T-helper 17 cell (primary cell): ENCODE measurements at regions not wholly inside any gene's neighbourhood (a gene's known extent, or its start where the extent isn't known, plus 50 kb on each side); places are given as distances from the start of the nearest gene placed in this dataset.

Source experiments
- ATAC-seq: fragments of 150-1000 bp; cut with Tn5 transposase; 2 replicates; pipeline ENCODE4 v1.10.0; 2021; ENCODE audit warnings: mild to moderate bottlenecking, moderate library complexity
- DNase-seq, 3 donors: peaks; one replicate each; pipeline versions ENCODE4 v3.0.0 to v3.0.0-alpha.2; 2020 to 2021
- H3K9me3 ChIP-seq: one replicate; pipeline ENCODE4 v1.7.0; 2013; ENCODE audit warnings: low read length, mild to moderate bottlenecking; ENCODE audit not compliant: control insufficient read depth, poor library complexity, severe bottlenecking
- H3K27ac Mint-ChIP-seq: one replicate; pipeline ENCODE4 v1.8.0; 2022; ENCODE audit warnings: mild to moderate bottlenecking, moderate library complexity, mixed read lengths
- H3K27me3 Mint-ChIP-seq: one replicate; pipeline ENCODE4 v1.8.0; 2022; ENCODE audit warnings: mixed read lengths
- H3K36me3 Mint-ChIP-seq: one replicate; pipeline ENCODE4 v1.8.0; 2022; ENCODE audit warnings: low read depth, mixed read lengths
- H3K4me1 Mint-ChIP-seq: one replicate; pipeline ENCODE4 v1.8.0; 2022; ENCODE audit warnings: mild to moderate bottlenecking, mixed read lengths
- H3K4me3 Mint-ChIP-seq: one replicate; pipeline ENCODE4 v1.8.0; 2022; ENCODE audit warnings: mild to moderate bottlenecking, moderate library complexity, mixed read lengths

- ATAC-seq (no peak), DNase-seq (no peak)
- Mint-ChIP-seq H3K27ac (no peak overlapping the region), H3K36me3 (no peaks in the 10 kb centered on the region), H3K4me3 (no peak overlapping the region), H3K4me1 (peaks cover 2% of the 10 kb centered on the region), H3K27me3 (peaks cover 15% of the 10 kb centered on the region)
- no peaks in the 10 kb centered on the region for H3K9me3 ChIP-seq
These were observed 128.9 kb upstream of the RTL1 start for GRCh38 chr14:101032433-101032832.

- DNase-seq: no peak
- Mint-ChIP-seq H3K27ac (no peak overlapping the region), H3K4me1 (peaks cover 2% of the 10 kb centered on the region), H3K36me3 (no peaks in the 10 kb centered on the region), H3K4me3 (no peak overlapping the region), H3K27me3 (peaks cover 15% of the 10 kb centered on the region)
- no peak for ATAC-seq
- no peaks in the 10 kb centered on the region for H3K9me3 ChIP-seq
These were observed 129.5 kb upstream of the RTL1 start for GRCh38 chr14:101033006-101033405.

GRCh38 chr14:101033446-101034165 is 130.1 kb upstream of the RTL1 start:
- peaks cover 2% of the 10 kb centered on the region for H3K4me1 Mint-ChIP-seq
- ATAC-seq (no peak), DNase-seq (no peak)
- peaks cover 15% of the 10 kb centered on the region for H3K27me3 Mint-ChIP-seq
- H3K4me3 Mint-ChIP-seq: no peak overlapping the region
- H3K36me3 Mint-ChIP-seq: no peaks in the 10 kb centered on the region
- H3K9me3 ChIP-seq: no peaks in the 10 kb centered on the region
- H3K27ac Mint-ChIP-seq: no peak overlapping the region

- Mint-ChIP-seq H3K27me3 (peaks cover 15% of the 10 kb centered on the region), H3K36me3 (no peaks in the 10 kb centered on the region), H3K4me3 (no peak overlapping the region), H3K27ac (no peak overlapping the region), H3K4me1 (peaks cover 2% of the 10 kb centered on the region)
- DNase-seq: no peak
- no peak for ATAC-seq
- H3K9me3 ChIP-seq: no peaks in the 10 kb centered on the region
These were observed 131.5 kb upstream of the RTL1 start for GRCh38 chr14:101034986-101035385.

- Mint-ChIP-seq H3K4me1 (peaks cover 2% of the 10 kb centered on the region), H3K36me3 (no peaks in the 10 kb centered on the region), H3K27ac (no peak overlapping the region), H3K27me3 (peaks cover 15% of the 10 kb centered on the region), H3K4me3 (no peak overlapping the region)
- DNase-seq: no peak
- no peaks in the 10 kb centered on the region for H3K9me3 ChIP-seq
- no peak for ATAC-seq
These were observed 132.1 kb upstream of the RTL1 start for GRCh38 chr14:101035466-101036225.

GRCh38 chr14:101037021-101037817 is 133.7 kb upstream of the RTL1 start:
- H3K4me3 Mint-ChIP-seq: no peak overlapping the region
- no peaks in the 10 kb centered on the region for H3K36me3 Mint-ChIP-seq
- no peak for ATAC-seq
- H3K9me3 ChIP-seq: no peaks in the 10 kb centered on the region
- H3K4me1 Mint-ChIP-seq: peaks cover 2% of the 10 kb centered on the region
- peaks cover 15% of the 10 kb centered on the region for H3K27me3 Mint-ChIP-seq
- H3K27ac Mint-ChIP-seq: no peak overlapping the region
- no peak for DNase-seq

- no peak overlapping the region for H3K27ac Mint-ChIP-seq
- no peaks in the 10 kb centered on the region for H3K9me3 ChIP-seq
- H3K4me1 Mint-ChIP-seq: peaks cover 2% of the 10 kb centered on the region
- no peak for DNase-seq
- H3K4me3 Mint-ChIP-seq: no peak overlapping the region
- no peak for ATAC-seq
- H3K27me3 Mint-ChIP-seq: peaks cover 7% of the 10 kb centered on the region
- H3K36me3 Mint-ChIP-seq: no peaks in the 10 kb centered on the region
These were observed 135.7 kb upstream of the RTL1 start for GRCh38 chr14:101039031-101039754.

- Mint-ChIP-seq H3K4me1 (peaks cover 2% of the 10 kb centered on the region), H3K27ac (no peak overlapping the region), H3K36me3 (no peaks in the 10 kb centered on the region), H3K27me3 (peaks cover 7% of the 10 kb centered on the region), H3K4me3 (no peak overlapping the region)
- no peaks in the 10 kb centered on the region for H3K9me3 ChIP-seq
- ATAC-seq (no peak), DNase-seq (no peak)
These were observed 136.2 kb upstream of the RTL1 start for GRCh38 chr14:101039755-101040138.

- peaks cover 14% of the 10 kb centered on the region for H3K27me3 Mint-ChIP-seq
- no peak for DNase-seq
- H3K36me3 Mint-ChIP-seq: no peaks in the 10 kb centered on the region
- H3K4me3 Mint-ChIP-seq: no peak overlapping the region
- peaks cover 2% of the 10 kb centered on the region for H3K4me1 Mint-ChIP-seq
- no peak overlapping the region for H3K27ac Mint-ChIP-seq
- no peak for ATAC-seq
- no peaks in the 10 kb centered on the region for H3K9me3 ChIP-seq
These were observed 137.3 kb upstream of the RTL1 start for GRCh38 chr14:101040538-101041442.

- no peaks in the 10 kb centered on the region for H3K9me3 ChIP-seq
- no peaks in the 10 kb centered on the region for H3K4me1 Mint-ChIP-seq
- H3K27ac Mint-ChIP-seq: no peak overlapping the region
- no peaks in the 10 kb centered on the region for H3K36me3 Mint-ChIP-seq
- no peak for ATAC-seq
- H3K27me3 Mint-ChIP-seq: peaks cover 21% of the 10 kb centered on the region
- no peak for DNase-seq
- no peak overlapping the region for H3K4me3 Mint-ChIP-seq
These were observed 140.4 kb upstream of the RTL1 start for GRCh38 chr14:101043891-101044290.

- Mint-ChIP-seq H3K4me3 (no peak overlapping the region), H3K36me3 (no peaks in the 10 kb centered on the region), H3K4me1 (no peaks in the 10 kb centered on the region), H3K27ac (no peak overlapping the region), H3K27me3 (peaks cover 21% of the 10 kb centered on the region)
- DNase-seq: no peak
- no peaks in the 10 kb centered on the region for H3K9me3 ChIP-seq
- no peak for ATAC-seq
These were observed 141.2 kb upstream of the RTL1 start for GRCh38 chr14:101044741-101045140.

- Mint-ChIP-seq H3K4me3 (no peak overlapping the region), H3K27ac (no peak overlapping the region), H3K4me1 (no peaks in the 10 kb centered on the region), H3K27me3 (peaks cover 22% of the 10 kb centered on the region), H3K36me3 (no peaks in the 10 kb centered on the region)
- ATAC-seq (no peak), DNase-seq (no peak)
- no peaks in the 10 kb centered on the region for H3K9me3 ChIP-seq
These were observed 142.0 kb upstream of the RTL1 start for GRCh38 chr14:101045511-101045910.
